ENCODE measurements at regions not wholly inside any gene's neighbourhood (a gene's known extent, or its start where the extent isn't known, plus 50 kb on each side); places are given as distances from the start of the nearest gene placed in this dataset.

DNA sequence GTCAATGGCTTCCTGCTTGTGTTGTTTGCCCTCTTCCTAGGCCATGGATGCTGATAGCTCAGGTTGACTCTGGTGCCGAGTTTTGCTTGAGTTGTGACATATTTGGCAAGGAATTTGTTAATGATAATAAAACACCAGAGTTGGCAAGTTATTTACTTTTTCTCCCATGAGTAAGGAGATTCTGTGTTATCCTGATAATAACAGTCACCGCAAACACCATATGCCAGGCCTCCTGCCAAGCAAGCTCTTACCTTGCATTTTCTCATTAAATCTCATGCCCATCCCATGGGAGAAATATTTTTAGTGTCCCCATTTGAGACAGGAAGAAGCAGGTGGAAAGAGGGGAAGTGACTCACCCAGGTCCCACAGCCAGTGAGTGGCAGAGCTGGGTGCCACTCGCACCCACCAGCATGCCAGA, 67.4 kb upstream of the CLCN4 start:
- no peak for DNase-seq (ENCODE audit: low read depth)
- H3K4me3 ChIP-seq (ENCODE audit: low read length): no peak overlapping the region
- TF ChIP-seq, protein P1, sequence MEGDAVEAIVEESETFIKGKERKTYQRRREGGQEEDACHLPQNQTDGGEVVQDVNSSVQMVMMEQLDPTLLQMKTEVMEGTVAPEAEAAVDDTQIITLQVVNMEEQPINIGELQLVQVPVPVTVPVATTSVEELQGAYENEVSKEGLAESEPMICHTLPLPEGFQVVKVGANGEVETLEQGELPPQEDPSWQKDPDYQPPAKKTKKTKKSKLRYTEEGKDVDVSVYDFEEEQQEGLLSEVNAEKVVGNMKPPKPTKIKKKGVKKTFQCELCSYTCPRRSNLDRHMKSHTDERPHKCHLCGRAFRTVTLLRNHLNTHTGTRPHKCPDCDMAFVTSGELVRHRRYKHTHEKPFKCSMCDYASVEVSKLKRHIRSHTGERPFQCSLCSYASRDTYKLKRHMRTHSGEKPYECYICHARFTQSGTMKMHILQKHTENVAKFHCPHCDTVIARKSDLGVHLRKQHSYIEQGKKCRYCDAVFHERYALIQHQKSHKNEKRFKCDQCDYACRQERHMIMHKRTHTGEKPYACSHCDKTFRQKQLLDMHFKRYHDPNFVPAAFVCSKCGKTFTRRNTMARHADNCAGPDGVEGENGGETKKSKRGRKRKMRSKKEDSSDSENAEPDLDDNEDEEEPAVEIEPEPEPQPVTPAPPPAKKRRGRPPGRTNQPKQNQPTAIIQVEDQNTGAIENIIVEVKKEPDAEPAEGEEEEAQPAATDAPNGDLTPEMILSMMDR (IDR thresholded peaks at IDR 0.05; ENCODE audit: insufficient read depth, low read depth, low read length, missing control alignments): no peak

DNA sequence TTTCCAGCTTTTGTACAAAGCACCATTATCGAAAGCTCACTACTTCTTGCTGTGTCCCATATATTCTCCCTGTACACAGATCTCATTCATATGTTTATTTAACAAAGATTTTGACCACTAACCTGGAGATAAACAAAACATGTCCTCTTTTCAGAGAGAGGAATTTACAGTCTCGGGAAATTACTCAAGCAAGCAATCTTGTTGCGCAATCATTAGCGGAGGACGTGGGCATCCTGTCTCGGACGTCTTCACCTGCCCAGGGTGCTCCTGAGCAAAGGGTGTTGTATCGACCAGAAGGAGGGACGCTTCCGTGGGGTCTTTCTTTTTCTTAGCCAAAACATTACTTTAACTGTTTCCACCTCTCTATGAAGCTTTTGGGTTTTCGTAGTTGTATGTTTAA, 66.5 kb upstream of the CLCN4 start:
- DNase-seq (ENCODE audit: low read depth): no peak
- no peak overlapping the region for H3K4me3 ChIP-seq (ENCODE audit: low read length)
- TF ChIP-seq, protein P1 (IDR thresholded peaks at IDR 0.05; ENCODE audit: insufficient read depth, low read depth, low read length, missing control alignments): no peak

DNA sequence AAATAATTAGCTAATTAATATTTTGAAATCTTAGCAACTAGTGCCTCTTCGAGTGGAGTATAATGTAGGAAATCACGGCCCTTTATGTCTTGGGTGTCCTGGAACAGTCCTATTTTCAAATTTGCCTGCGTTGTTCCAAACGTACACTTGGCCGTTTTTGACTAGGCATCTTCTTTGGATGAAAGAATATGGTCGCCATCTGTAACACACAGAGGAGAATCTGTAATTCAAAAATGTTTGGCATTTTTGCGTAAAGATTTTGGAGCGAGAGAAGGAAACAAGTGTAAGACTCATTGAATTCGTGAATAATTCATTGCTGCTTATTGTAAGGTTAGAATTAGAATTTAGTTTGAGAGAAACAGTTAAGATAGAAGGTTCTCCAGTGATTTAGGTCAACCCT, 61.5 kb upstream of the CLCN4 start:
- DNase-seq (ENCODE audit: low read depth): no peak
- TF ChIP-seq, protein P1 (IDR thresholded peaks at IDR 0.05; ENCODE audit: insufficient read depth, low read depth, low read length, missing control alignments): no peak
- H3K4me3 ChIP-seq (ENCODE audit: low read length): no peak overlapping the region

DNA sequence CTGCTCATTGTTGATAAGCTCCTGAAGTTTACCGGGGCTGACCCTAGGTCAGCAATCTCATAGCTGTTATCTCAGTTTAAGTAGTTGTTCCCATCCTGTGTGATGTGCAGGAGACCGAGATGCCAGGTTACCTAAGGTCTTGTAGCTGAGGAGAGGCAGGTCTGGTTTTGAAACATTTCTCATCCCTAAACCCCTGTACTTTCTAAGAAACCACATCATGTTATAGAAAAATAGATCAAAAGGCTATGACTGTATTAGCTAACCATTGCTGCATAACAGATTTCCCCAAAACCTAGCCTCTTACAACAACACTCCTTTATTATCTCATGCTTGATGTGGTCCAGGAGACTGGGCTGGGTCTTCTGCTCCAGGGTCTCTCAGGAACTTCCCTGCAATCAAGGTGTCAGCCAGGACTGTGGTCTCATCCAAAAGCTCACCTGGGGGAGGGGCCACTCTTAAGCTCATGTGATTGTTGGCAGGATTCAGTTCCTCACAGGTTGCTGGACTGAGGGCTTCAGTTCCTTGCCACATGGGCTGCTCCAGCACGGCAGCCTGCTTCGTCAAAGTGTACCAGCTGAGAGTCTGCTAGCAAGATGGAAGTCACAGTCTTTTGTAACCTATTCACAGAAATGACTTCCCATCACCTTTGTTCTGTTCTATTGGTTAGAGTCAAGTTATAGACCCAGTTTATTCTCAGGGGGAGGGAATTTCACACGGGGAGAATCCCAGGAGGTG, 60.9 kb upstream of the CLCN4 start:
- TF ChIP-seq, protein P1 (IDR thresholded peaks at IDR 0.05; ENCODE audit: insufficient read depth, low read depth, low read length, missing control alignments): no peak
- DNase-seq (ENCODE audit: low read depth): no peak
- H3K4me3 ChIP-seq (ENCODE audit: low read length): no peak overlapping the region

DNA sequence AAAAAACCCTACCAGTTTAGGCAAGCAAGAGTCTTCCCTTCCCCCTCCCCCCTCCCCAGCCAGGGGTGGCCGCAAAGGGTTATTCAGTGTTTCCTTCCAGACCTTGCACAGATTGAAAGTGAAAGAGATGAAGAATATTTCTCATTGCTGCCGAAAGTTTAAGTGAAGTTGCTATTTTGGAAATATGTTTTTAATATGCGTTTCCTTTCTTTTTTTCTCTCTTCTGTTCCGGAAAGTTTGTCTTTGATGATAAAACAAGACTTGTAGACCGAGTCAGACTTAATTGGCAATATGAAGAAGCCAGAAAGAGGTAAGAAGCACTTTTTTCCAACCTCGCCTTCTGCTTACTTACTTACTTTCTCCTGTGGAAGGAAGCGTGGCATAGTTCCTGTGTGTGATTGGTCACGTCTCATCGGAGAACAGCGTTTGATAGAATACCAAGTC, 58.5 kb upstream of the CLCN4 start:
- no peak for DNase-seq (ENCODE audit: low read depth)
- H3K4me3 ChIP-seq (ENCODE audit: low read length): no peak overlapping the region
- TF ChIP-seq, protein P1 (IDR thresholded peaks at IDR 0.05; ENCODE audit: insufficient read depth, low read depth, low read length, missing control alignments): no peak

DNA sequence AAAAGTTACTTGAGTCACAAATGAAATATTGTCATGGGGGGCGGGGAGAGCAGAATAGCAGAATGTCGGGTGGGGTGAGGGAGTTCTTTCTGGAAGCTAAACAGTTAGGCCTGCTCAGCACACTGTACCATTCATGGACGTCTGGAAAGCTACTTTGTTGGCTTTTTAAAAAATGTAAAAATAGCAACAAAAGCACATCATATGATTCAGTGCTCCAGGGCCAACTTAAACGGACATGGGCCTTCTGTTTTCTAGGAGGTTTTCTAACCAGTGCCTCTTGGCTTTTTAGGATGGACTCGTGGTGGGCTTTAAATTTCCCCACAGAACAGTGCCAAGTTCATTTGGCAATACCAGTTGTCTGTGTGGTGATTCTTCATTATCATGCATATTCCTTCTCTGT, 57.4 kb upstream of the CLCN4 start:
- no peak overlapping the region for H3K4me3 ChIP-seq (ENCODE audit: low read length)
- DNase-seq (ENCODE audit: low read depth): no peak
- TF ChIP-seq, protein P1 (IDR thresholded peaks at IDR 0.05; ENCODE audit: insufficient read depth, low read depth, low read length, missing control alignments): no peak

DNA sequence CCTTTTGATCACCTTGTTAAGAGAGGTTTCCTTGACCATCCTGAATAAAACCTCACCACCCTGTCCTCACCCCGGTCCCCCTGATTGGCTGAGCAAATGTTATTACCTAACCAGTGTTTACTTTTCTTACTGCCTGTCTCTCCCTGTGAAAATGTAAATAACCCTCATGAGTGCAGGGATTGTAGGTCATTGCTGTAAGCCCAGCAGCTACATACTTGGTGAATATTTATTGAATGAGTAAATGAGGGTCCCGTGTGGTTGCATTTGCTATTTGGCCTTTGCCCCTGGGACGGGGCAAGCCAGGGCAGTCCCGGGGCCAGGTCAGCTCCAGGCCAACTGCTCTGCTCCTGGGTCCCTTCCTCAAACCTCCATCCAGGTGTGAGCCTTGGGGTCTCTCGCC, 55.5 kb upstream of the CLCN4 start:
- DNase-seq (ENCODE audit: low read depth): no peak
- TF ChIP-seq, protein P1 (IDR thresholded peaks at IDR 0.05; ENCODE audit: insufficient read depth, low read depth, low read length, missing control alignments): no peak
- H3K4me3 ChIP-seq (ENCODE audit: low read length): no peak overlapping the region
